Gastrocnemius medialis (tissue), 4 donors: ENCODE measurements at regions not wholly inside any gene's neighbourhood (a gene's known extent, or its start where the extent isn't known, plus 50 kb on each side); places are given as distances from the start of the nearest gene placed in this dataset.
"Not testable (repeated sequence)": the region's sequence is repeated elsewhere in the genome, so short reads cannot be mapped to it uniquely, and the experiment has no call there.

Source experiments
- ATAC-seq, 2 donors: fragments of 150-250 bp; one replicate each; pipeline ENCODE4 v1.9.1; 2016
- DNase-seq, 2 donors: peaks; one replicate each; pipeline ENCODE4 v3.0.0-alpha.2; 2019
- H3K27ac ChIP-seq, 4 donors: fragments of 200-600 bp; sonication (generic); 1 replicate in 1 of 4; 2 replicates in 3 of 4; pipeline ENCODE4 v1.5.1; 2016 to 2018; ENCODE audit warnings: mild to moderate bottlenecking in 2 of 4, moderate library complexity in 1 of 4
- H3K27me3 ChIP-seq, 3 donors: fragments of 200-600 bp; sonication (generic) in 2 of 3; 1 replicate in 1 of 3; 2 replicates in 2 of 3; pipeline versions ENCODE4 v1.5.1 to v1.6.0; 2016 to 2019; ENCODE audit warnings: mild to moderate bottlenecking in 1 of 3, moderate library complexity in 1 of 3
- H3K36me3 ChIP-seq, 2 donors: fragments of 200-600 bp; sonication (generic) in 1 of 2; one replicate each; pipeline ENCODE4 v1.5.1; 2017 to 2018
- H3K4me1 ChIP-seq, 2 donors: fragments of 200-600 bp; sonication (generic) in 1 of 2; one replicate each; pipeline ENCODE4 v1.5.1; 2016 to 2017; ENCODE audit warnings: mild to moderate bottlenecking in 2 of 2
- H3K4me3 ChIP-seq, 4 donors: fragments of 200-600 bp; sonication (generic) in 3 of 4; 1 replicate in 1 of 4; 2 replicates in 3 of 4; pipeline ENCODE4 v1.5.1; 2016 to 2019; ENCODE audit warnings: mild to moderate bottlenecking in 2 of 4
- H3K9me3 ChIP-seq, 3 donors: fragments of 200-600 bp; sonication (generic) in 2 of 3; 1 replicate in 1 of 3; 2 replicates in 2 of 3; pipeline ENCODE4 v1.5.1; 2016 to 2019
- CTCF ChIP-seq, 5 experiments: fragments of 450-650 bp in 3 of 5; fragments of 200-600 bp in 2 of 5; sonication (generic) in 2 of 5; IDR thresholded peaks in 4 of 5; conservative IDR thresholded peaks in 1 of 5; 1 replicate in 4 of 5; 2 replicates in 1 of 5; pipeline ENCODE4 v1.5.1; 2016 to 2019; ENCODE audit warnings: antibody characterized with exemption in 5 of 5, mild to moderate bottlenecking in 3 of 5, moderate library complexity in 3 of 5
- POLR2A ChIP-seq, 2 donors: fragments of 450-650 bp; IDR thresholded peaks; one replicate each; pipeline ENCODE4 v1.6.1; 2017; ENCODE audit warnings: antibody characterized with exemption in 2 of 2, mild to moderate bottlenecking in 2 of 2, moderate library complexity in 2 of 2
- in situ Hi-C, 4 donors: fragments of 200-750 bp; cut with MboI; loops; one replicate each; pipeline versions ENCODE4 v1.15.0 to v1.8.0; 2017; ENCODE audit warnings: low sequenced_read_pairs in 4 of 4
- intact Hi-C: fragments of 100-400 bp; cut with DNase I; formaldehyde crosslinking; loops from one replicate; pipeline ENCODE4 v1.15.1; 2023; ENCODE audit warnings: low total_unique reads

GRCh38 chr1:101408212-101409042 lies 171.6 kb downstream of the S1PR1 start:
- in situ Hi-C loops: no loop called here
- intact Hi-C loops: no loop called here
- no peak for DNase-seq
- Histone ChIP-seq H3K27ac (no peak overlapping the region), H3K9me3 (no peaks in the 10 kb centered on the region), H3K4me3 (no peak overlapping the region), H3K36me3 (no peaks in the 10 kb centered on the region), H3K4me1 (no peaks in the 10 kb centered on the region), H3K27me3 (no peaks in the 10 kb centered on the region)
- no peak for ATAC-seq
- TF ChIP-seq CTCF (IDR thresholded peaks at IDR 0.05 in 4 of 5, conservative IDR thresholded peaks at IDR 0.05 in 1 of 5) (no peak), POLR2A (IDR thresholded peaks at IDR 0.05) (no peak)

DNA sequence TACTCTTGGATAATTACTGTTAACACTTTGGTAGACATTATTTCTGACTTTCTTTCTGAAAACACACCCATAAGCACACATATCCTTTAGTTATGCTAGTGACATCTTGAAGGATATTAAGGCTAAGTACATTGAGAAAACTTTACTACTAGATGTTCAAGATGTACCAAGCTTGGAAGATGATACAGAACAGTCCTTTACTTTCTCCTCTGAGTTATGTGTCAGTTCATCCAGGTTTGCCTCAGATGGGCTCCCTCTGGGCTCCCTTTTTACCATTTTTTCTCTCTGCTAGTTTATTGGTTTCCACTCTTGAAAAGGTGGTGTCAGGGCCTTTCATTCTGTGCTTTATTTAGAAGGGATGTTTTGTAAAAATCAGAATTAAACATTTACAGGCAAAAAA lies 172.3 kb downstream of the S1PR1 start:
- in situ Hi-C loops: no loop called here
- Histone ChIP-seq H3K9me3 (no peaks in the 10 kb centered on the region), H3K27me3 (no peaks in the 10 kb centered on the region), H3K4me3 (no peak overlapping the region), H3K4me1 (no peaks in the 10 kb centered on the region), H3K27ac (no peak overlapping the region), H3K36me3 (no peaks in the 10 kb centered on the region)
- intact Hi-C loops: no loop called here
- TF ChIP-seq CTCF (IDR thresholded peaks at IDR 0.05 in 4 of 5, conservative IDR thresholded peaks at IDR 0.05 in 1 of 5) (no peak), POLR2A (IDR thresholded peaks at IDR 0.05) (no peak)
- DNase-seq (no peak), ATAC-seq (no peak)

GRCh38 chr1:101410048-101410878 lies 173.4 kb downstream of the S1PR1 start:
- Histone ChIP-seq H3K9me3 (no peaks in the 10 kb centered on the region), H3K36me3 (no peaks in the 10 kb centered on the region), H3K4me1 (no peaks in the 10 kb centered on the region), H3K27ac (no peak overlapping the region), H3K27me3 (no peaks in the 10 kb centered on the region), H3K4me3 (no peak overlapping the region)
- no peak for ATAC-seq
- intact Hi-C loops (no loop called here), in situ Hi-C loops (loop anchor here in 1 of 4 donors (5.0 kb wide), 1 partner anchor 52 kb away; no protein-coding TSS in a partner anchor)
- no peak for TF ChIP-seq CTCF (IDR thresholded peaks at IDR 0.05 in 4 of 5, conservative IDR thresholded peaks at IDR 0.05 in 1 of 5)
- TF ChIP-seq POLR2A (IDR thresholded peaks at IDR 0.05): no peak
- no peak for DNase-seq

GRCh38 chr1:101420406-101420805 lies 183.6 kb downstream of the S1PR1 start:
- Histone ChIP-seq H3K27ac (no peak overlapping the region), H3K36me3 (no peaks in the 10 kb centered on the region), H3K4me1 (no peaks in the 10 kb centered on the region), H3K9me3 (no peaks in the 10 kb centered on the region), H3K4me3 (no peak overlapping the region), H3K27me3 (no peaks in the 10 kb centered on the region)
- in situ Hi-C loops: no loop called here
- DNase-seq: no peak
- no peak for TF ChIP-seq CTCF (IDR thresholded peaks at IDR 0.05 in 4 of 5, conservative IDR thresholded peaks at IDR 0.05 in 1 of 5)
- no peak for TF ChIP-seq POLR2A (IDR thresholded peaks at IDR 0.05)
- no peak for ATAC-seq
- intact Hi-C loops: no loop called here

GRCh38 chr1:101428083-101428482 lies 191.3 kb downstream of the S1PR1 start:
- H3K36me3 ChIP-seq, in situ Hi-C loops, H3K4me3 ChIP-seq, H3K27ac ChIP-seq, H3K4me1 ChIP-seq, DNase-seq, ATAC-seq, H3K27me3 ChIP-seq, intact Hi-C loops, H3K9me3 ChIP-seq: not testable (repeated sequence)
